ENCODE measurements at regions not wholly inside any gene's neighbourhood (a gene's known extent, or its start where the extent isn't known, plus 50 kb on each side); places are given as distances from the start of the nearest gene placed in this dataset.

GRCh38 chr5:174305241-174305681 is 259.8 kb downstream of the NSG2 start:
- 91% methylated on average over 8 of the region's 8 CpGs for WGBS
- Histone ChIP-seq H3K27ac (ENCODE audit: low read depth, low read length) (no peak overlapping the region), H3K4me3 (ENCODE audit: low read length) (no peak overlapping the region), H3K9ac (ENCODE audit: low read depth, low read length) (no peak overlapping the region), H3K27me3 (ENCODE audit: insufficient read depth, low read length) (no peaks in the 10 kb centered on the region), H3K36me3 (ENCODE audit: insufficient read depth, low read length) (no peaks in the 10 kb centered on the region), H3K9me3 (ENCODE audit: insufficient read depth, low read depth, low read length) (no peaks in the 10 kb centered on the region), H3K4me1 (ENCODE audit: insufficient read depth, low read length) (peaks cover 10% of the 10 kb centered on the region; the same call in 1 of the 2 replicates)

GRCh38 chr5:174306345-174307030 is 261.0 kb downstream of the NSG2 start:
- Histone ChIP-seq H3K4me1 (ENCODE audit: insufficient read depth, low read length) (no peaks in the 10 kb centered on the region), H3K9me3 (ENCODE audit: insufficient read depth, low read depth, low read length) (no peaks in the 10 kb centered on the region), H3K27me3 (ENCODE audit: insufficient read depth, low read length) (no peaks in the 10 kb centered on the region), H3K27ac (ENCODE audit: low read depth, low read length) (no peak overlapping the region), H3K9ac (ENCODE audit: low read depth, low read length) (no peak overlapping the region), H3K36me3 (ENCODE audit: insufficient read depth, low read length) (no peaks in the 10 kb centered on the region), H3K4me3 (ENCODE audit: low read length) (no peak overlapping the region)
- 65% methylated on average over 8 of the region's 11 CpGs for WGBS

- H3K9ac ChIP-seq (ENCODE audit: low read depth, low read length), result no peak overlapping the region
- H3K4me3 ChIP-seq (ENCODE audit: low read length), result no peak overlapping the region
- H3K9me3 ChIP-seq (ENCODE audit: insufficient read depth, low read depth, low read length), result no peaks in the 10 kb centered on the region
- no peaks in the 10 kb centered on the region for H3K4me1 ChIP-seq (ENCODE audit: insufficient read depth, low read length)
- no peaks in the 10 kb centered on the region for H3K27me3 ChIP-seq (ENCODE audit: insufficient read depth, low read length)
- no peaks in the 10 kb centered on the region for H3K36me3 ChIP-seq (ENCODE audit: insufficient read depth, low read length)
- 74% methylated on average over 11 of the region's 11 CpGs for WGBS
- H3K27ac ChIP-seq (ENCODE audit: low read depth, low read length), result no peak overlapping the region
Measured at GRCh38 chr5:174307031-174307408, 261.5 kb downstream of the NSG2 start.

- Histone ChIP-seq H3K4me1 (ENCODE audit: insufficient read depth, low read length) (no peaks in the 10 kb centered on the region), H3K36me3 (ENCODE audit: insufficient read depth, low read length) (no peaks in the 10 kb centered on the region), H3K27ac (ENCODE audit: low read depth, low read length) (no peak overlapping the region), H3K27me3 (ENCODE audit: insufficient read depth, low read length) (peaks cover 4% of the 10 kb centered on the region), H3K9me3 (ENCODE audit: insufficient read depth, low read depth, low read length) (no peaks in the 10 kb centered on the region), H3K9ac (ENCODE audit: low read depth, low read length) (no peak overlapping the region), H3K4me3 (ENCODE audit: low read length) (no peak overlapping the region)
- WGBS, result 92% methylated on average over 12 of the region's 12 CpGs
Measured at GRCh38 chr5:174307656-174308271, 262.3 kb downstream of the NSG2 start.

- H3K9me3 ChIP-seq (ENCODE audit: insufficient read depth, low read depth, low read length), result no peaks in the 10 kb centered on the region
- H3K9ac ChIP-seq (ENCODE audit: low read depth, low read length), result no peak overlapping the region
- H3K27me3 ChIP-seq (ENCODE audit: insufficient read depth, low read length), result peaks cover 13% of the 10 kb centered on the region
- no peak overlapping the region for H3K27ac ChIP-seq (ENCODE audit: low read depth, low read length)
- no peak overlapping the region for H3K4me3 ChIP-seq (ENCODE audit: low read length)
- 91% methylated on average over 14 of the region's 14 CpGs for WGBS
- H3K36me3 ChIP-seq (ENCODE audit: insufficient read depth, low read length), result no peaks in the 10 kb centered on the region
- H3K4me1 ChIP-seq (ENCODE audit: insufficient read depth, low read length), result no peaks in the 10 kb centered on the region
Measured at GRCh38 chr5:174309131-174309795, 263.8 kb downstream of the NSG2 start.

GRCh38 chr5:174310243-174310642 is 264.7 kb downstream of the NSG2 start:
- no peak overlapping the region for H3K9ac ChIP-seq (ENCODE audit: low read depth, low read length)
- peaks cover 13% of the 10 kb centered on the region for H3K27me3 ChIP-seq (ENCODE audit: insufficient read depth, low read length)
- H3K36me3 ChIP-seq (ENCODE audit: insufficient read depth, low read length), result no peaks in the 10 kb centered on the region
- no peaks in the 10 kb centered on the region for H3K4me1 ChIP-seq (ENCODE audit: insufficient read depth, low read length)
- H3K4me3 ChIP-seq (ENCODE audit: low read length), result no peak overlapping the region
- no peaks in the 10 kb centered on the region for H3K9me3 ChIP-seq (ENCODE audit: insufficient read depth, low read depth, low read length)
- no peak overlapping the region for H3K27ac ChIP-seq (ENCODE audit: low read depth, low read length)
- WGBS, result 92% methylated on average over 9 of the region's 10 CpGs

- H3K9me3 ChIP-seq (ENCODE audit: insufficient read depth, low read depth, low read length), result no peaks in the 10 kb centered on the region
- WGBS, result 94% methylated on average over 3 of the region's 4 CpGs
- H3K4me1 ChIP-seq (ENCODE audit: insufficient read depth, low read length), result no peaks in the 10 kb centered on the region
- no peak overlapping the region for H3K4me3 ChIP-seq (ENCODE audit: low read length)
- no peaks in the 10 kb centered on the region for H3K36me3 ChIP-seq (ENCODE audit: insufficient read depth, low read length)
- H3K27ac ChIP-seq (ENCODE audit: low read depth, low read length), result no peak overlapping the region
- peaks cover 13% of the 10 kb centered on the region for H3K27me3 ChIP-seq (ENCODE audit: insufficient read depth, low read length)
- no peak overlapping the region for H3K9ac ChIP-seq (ENCODE audit: low read depth, low read length)
Measured at GRCh38 chr5:174310706-174311105, 265.2 kb downstream of the NSG2 start.

GRCh38 chr5:174311121-174311520 is 265.6 kb downstream of the NSG2 start:
- no peaks in the 10 kb centered on the region for H3K36me3 ChIP-seq (ENCODE audit: insufficient read depth, low read length)
- H3K9ac ChIP-seq (ENCODE audit: low read depth, low read length), result no peak overlapping the region
- peak overlapping the region; percentile 58 for H3K4me3 ChIP-seq (ENCODE audit: low read length)
- 93% methylated on average over 17 of the region's 17 CpGs for WGBS
- H3K9me3 ChIP-seq (ENCODE audit: insufficient read depth, low read depth, low read length), result no peaks in the 10 kb centered on the region
- H3K27ac ChIP-seq (ENCODE audit: low read depth, low read length), result no peak overlapping the region
- peaks cover 13% of the 10 kb centered on the region for H3K27me3 ChIP-seq (ENCODE audit: insufficient read depth, low read length)
- no peaks in the 10 kb centered on the region for H3K4me1 ChIP-seq (ENCODE audit: insufficient read depth, low read length)

GRCh38 chr5:174311531-174312269 is 266.2 kb downstream of the NSG2 start:
- Histone ChIP-seq H3K27me3 (ENCODE audit: insufficient read depth, low read length) (peaks cover 13% of the 10 kb centered on the region), H3K9me3 (ENCODE audit: insufficient read depth, low read depth, low read length) (no peaks in the 10 kb centered on the region), H3K36me3 (ENCODE audit: insufficient read depth, low read length) (no peaks in the 10 kb centered on the region), H3K4me1 (ENCODE audit: insufficient read depth, low read length) (no peaks in the 10 kb centered on the region), H3K27ac (ENCODE audit: low read depth, low read length) (no peak overlapping the region), H3K9ac (ENCODE audit: low read depth, low read length) (peak overlapping the region; percentile 79), H3K4me3 (ENCODE audit: low read length) (peak overlapping the region; percentile 58)
- 7% methylated on average over 58 of the region's 58 CpGs for WGBS

- peak overlapping the region; percentile 66; the same call in 1 of the 2 replicates for H3K9ac ChIP-seq (ENCODE audit: low read depth, low read length)
- no peak overlapping the region; the same call in 1 of the 2 replicates for H3K4me3 ChIP-seq (ENCODE audit: low read length)
- no peak overlapping the region for H3K27ac ChIP-seq (ENCODE audit: low read depth, low read length)
- H3K4me1 ChIP-seq (ENCODE audit: insufficient read depth, low read length), result no peaks in the 10 kb centered on the region
- 54% methylated on average over 23 of the region's 25 CpGs for WGBS
- no peaks in the 10 kb centered on the region for H3K9me3 ChIP-seq (ENCODE audit: insufficient read depth, low read depth, low read length)
- H3K27me3 ChIP-seq (ENCODE audit: insufficient read depth, low read length), result peaks cover 13% of the 10 kb centered on the region
- H3K36me3 ChIP-seq (ENCODE audit: insufficient read depth, low read length), result no peaks in the 10 kb centered on the region
Measured at GRCh38 chr5:174312270-174312617, 266.7 kb downstream of the NSG2 start.

- Histone ChIP-seq H3K36me3 (ENCODE audit: insufficient read depth, low read length) (no peaks in the 10 kb centered on the region), H3K4me1 (ENCODE audit: insufficient read depth, low read length) (no peaks in the 10 kb centered on the region), H3K9me3 (ENCODE audit: insufficient read depth, low read depth, low read length) (no peaks in the 10 kb centered on the region), H3K27ac (ENCODE audit: low read depth, low read length) (no peak overlapping the region), H3K27me3 (ENCODE audit: insufficient read depth, low read length) (peaks cover 13% of the 10 kb centered on the region), H3K9ac (ENCODE audit: low read depth, low read length) (no peak overlapping the region; the same call in 1 of the 2 replicates), H3K4me3 (ENCODE audit: low read length) (no peak overlapping the region)
- 96% methylated on average over 8 of the region's 8 CpGs for WGBS
Measured at GRCh38 chr5:174312641-174313040, 267.1 kb downstream of the NSG2 start.

All from HUES64 (cell line).